Stimulated activated CD4-positive, alpha-beta T cell treated with anti-CD3 and anti-CD28 coated beads, TNF-alpha, amount 100 ng/mL, for 24 hours (primary cell): ENCODE measurements at regions not wholly inside any gene's neighbourhood (a gene's known extent, or its start where the extent isn't known, plus 50 kb on each side); places are given as distances from the start of the nearest gene placed in this dataset.
"Not testable (repeated sequence)": the region's sequence is repeated elsewhere in the genome, so short reads cannot be mapped to it uniquely, and the experiment has no call there.

ENCODE experiments used
- DNase-seq, 3 experiments: peaks; one replicate each; pipeline ENCODE4 v3.0.0-alpha.2; 2020; ENCODE audit warnings: low read depth in 3 of 3

DNA sequence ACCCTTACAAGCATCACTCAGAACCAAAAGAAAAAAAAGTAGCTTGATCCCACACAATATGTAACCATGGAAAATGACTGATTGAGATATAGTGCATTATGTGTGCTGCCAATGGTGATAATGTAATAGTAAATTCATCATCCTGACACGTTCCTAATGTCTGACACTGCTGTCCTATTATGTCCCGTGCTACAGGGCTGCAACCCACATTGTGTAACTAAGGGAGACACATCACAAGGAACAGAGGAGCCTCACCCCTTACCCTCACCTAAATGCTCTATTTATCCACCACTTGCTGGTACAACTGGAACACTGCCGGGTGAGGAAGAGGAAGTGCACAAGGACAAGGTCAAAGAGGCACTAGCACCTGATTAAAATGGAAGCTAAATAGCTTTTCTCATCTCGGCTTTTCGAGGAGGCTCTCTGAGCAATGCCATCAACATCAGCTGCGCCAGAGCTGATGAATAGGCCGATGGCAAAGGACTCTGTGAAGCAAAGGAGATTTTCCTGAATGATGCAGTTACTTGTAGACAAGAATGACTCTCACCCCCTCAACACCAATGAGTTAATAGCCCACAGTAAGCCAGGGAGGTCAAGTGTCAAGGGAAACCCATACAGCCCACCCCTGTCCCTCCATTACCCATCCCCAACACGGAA is 181.6 kb downstream of the HNRNPD start:
- DNase-seq = no peak

DNA sequence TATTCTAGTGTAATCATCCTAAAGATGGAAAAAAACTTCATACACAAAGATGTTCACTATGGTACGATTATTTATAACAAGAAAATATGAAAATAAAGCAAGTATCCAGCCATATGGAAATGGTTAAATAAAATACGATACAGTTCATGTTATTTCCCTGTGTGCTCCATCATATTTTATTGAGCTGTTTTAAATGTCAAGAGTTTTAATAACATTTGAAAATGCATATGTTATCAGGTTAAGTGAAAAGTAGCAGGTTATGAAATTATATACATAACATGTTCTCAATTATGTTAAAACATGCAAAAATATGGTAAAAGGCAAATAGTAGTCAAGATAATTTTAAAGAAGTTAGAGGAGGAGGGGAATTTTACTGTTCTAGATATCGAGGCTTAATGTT is 192.0 kb downstream of the HNRNPD start:
- DNase-seq = no peak

DNA sequence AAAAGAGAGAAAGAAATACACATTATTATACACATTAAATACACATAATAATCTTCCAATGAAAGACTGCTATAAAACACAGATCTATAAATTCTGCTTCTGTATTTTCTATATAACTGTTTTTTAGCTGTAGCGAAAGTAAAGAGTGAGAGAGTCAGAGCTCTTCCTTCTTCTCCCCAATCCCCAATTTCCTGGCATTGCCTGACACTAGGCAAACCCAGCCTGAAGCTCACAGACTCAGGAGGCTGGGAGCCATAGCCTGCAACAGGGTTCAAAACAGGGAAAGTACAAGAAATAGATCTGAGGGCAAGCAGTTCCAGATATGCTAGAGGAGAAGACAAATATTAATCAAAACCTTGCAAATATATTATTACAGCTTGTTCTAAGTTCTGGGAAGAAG is 201.6 kb downstream of the HNRNPD start:
- DNase-seq = no peak

DNA sequence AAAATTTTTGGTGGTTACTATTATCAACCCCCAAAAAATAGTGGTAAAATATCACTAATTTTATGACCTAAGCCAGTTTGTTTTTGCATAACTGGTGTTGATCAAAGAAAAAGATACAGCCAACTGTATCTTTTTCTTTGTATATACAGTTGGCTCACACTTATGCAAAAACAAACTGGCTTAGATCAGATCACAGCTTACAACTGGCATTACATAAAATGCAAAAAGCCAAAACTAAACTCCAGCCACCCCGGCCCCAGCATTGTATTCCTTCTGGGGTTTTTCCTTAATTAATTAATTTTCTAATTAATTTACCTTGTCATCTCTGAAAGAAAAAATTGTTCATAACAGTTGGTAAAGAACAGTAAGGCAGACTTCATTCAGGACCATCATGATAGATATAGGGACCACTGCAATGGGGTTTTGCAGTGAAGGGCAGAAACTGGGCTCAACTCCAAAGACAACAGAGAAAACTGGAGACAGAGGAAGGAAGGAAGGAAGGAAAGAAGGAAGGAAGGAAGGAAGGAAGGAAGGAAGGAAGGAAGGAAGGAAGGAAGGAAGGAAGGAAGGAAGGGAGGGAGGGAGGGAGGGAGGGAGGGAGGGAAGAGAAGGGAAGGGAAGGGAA is 202.1 kb downstream of the HNRNPD start:
- DNase-seq = no peak

DNA sequence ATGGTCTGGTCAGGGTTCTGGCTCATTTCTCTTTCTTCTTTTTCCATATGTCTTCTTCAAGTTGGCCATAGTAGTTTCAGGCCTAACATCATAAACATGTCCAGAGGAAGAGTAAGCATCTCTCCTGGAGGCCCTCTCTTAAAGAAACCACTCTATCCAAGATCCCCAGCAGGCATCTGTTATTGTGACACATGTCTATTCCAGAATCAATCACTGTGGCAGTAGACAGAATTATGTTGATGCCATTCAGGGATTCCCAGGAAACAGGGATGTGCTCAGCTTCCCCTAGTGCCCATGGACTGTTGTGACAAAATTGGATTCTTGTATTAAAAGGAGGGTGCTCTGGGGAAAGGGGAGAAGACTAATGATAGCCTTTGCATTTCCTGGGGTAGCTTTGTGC is 224.0 kb downstream of the HNRNPD start:
- DNase-seq = no peak

DNA sequence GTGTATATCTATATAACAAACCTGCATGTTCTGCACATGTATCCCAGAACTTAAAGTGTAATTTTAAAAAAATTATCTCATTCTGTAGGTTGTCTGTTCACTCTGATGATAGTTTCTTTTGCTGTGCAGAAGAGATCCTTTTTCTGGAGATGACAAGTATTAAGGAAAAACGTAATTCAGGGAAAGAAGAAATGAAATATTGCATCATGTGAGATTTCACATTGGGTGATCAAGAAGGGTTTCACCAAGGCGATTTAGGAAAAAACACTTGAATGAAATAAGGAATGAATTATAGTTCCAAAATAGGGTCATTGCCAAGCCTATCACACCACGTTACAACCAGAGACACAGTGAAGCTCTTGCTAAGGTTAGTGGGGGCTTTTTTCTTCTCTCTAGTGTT is 227.9 kb downstream of the HNRNPD start:
- DNase-seq = no peak

DNA sequence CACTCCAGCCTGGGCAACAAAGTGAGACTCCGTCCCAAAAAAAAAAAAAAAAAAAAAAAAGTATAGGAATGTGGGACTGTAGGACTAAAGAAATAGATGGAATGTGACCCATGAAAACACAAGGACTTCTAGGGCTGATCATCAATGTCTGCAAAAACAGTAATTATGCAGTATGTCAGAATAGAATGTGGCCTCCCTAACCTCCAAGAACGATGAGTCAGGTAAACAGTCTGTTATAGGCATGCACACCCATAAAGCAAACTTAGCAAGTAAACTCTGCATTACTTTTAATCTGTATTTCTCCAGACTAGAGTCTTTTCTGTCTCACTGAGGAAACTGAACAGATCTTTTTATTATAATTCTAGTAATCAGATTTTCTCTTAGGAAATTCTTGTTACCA is 233.4 kb downstream of the HNRNPD start:
- no peak for DNase-seq

DNA sequence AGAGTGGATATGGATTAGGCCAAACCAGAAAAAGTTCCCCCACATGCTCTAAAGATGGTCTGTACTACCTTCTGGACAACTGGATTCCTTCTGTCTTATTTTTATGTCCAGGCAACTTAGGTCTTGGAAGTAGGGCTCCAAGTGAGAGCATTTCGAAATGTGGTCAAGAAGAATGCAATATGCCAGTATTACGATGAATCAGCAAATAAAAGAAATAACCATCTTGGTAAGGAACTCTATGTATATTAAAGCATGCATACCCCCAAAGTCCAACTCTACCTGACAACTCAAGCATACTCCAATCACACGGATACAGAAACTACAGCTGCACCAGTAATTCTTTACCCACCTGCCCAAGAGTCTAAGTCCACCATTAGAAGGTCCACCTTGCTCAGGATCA is 234.5 kb downstream of the HNRNPD start:
- no peak for DNase-seq

DNA sequence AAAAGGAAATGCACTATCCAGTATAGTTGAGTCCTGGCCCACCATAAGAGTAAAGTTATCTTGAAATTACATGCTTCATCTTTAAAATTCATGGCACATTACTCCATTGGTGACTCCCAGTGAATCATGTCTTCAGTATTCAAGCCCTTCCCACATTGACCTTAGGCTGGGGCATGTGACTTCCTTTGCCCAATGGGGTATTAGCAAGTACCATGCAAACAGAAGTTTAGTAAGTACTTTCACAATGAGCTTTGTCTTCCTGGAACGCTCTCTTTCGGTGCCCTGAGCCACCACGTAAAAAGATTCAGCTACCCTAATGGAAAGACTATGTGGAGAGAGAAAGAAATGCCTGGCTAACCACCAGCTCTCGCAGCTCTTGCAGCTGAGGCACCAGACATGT is 235.4 kb downstream of the HNRNPD start:
- peak in 1 of 3 experiments; percentile 3 for DNase-seq

DNA sequence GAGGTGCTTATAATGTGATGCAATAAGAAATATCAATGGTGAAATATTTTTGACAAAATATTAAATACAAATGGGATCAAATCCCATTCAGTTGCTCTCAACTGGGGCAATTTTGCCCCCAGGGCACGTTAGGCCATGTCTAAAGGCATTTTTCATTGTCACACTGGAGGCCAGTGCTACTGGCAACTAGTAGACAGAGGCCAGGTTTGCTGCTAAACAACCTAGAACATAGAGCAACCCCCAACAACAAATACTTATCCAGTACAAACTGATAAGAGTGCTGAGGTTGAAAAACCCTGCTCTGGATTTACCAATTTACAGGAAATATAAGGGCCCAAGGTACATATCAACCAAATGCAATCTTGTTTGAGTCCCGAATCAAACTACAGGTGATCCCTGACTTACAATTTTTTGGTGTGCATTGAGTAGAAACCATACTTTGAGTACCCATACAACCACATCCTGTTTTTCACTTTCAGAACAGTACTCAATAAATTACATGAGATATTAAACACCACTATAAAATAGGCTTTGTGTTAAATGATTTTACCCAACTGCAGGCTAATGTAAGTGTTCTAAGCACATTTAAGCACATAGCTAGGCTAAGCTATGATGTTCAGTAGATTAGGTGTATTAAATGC is 237.5 kb downstream of the HNRNPD start:
- DNase-seq = no peak

DNA sequence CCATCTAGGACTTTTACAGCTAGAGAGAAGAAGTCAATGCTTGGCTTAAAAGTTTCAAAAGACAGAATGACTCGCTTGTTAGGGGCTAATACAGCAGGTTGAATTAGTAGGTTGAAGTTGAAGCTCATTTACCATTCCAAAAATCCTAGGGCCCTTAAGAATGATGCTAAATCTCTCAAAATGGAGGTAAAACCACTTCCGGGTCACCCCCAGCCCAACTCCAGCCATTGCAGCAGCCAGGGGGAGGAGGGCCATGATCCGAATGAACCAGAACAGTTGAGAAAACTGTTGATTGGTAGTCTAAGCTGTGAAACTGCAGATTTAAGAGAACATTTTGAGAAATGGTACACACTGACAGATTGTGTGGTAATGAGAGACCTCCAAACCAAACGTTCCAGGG is 245.4 kb downstream of the HNRNPD start:
- no peak for DNase-seq

DNA sequence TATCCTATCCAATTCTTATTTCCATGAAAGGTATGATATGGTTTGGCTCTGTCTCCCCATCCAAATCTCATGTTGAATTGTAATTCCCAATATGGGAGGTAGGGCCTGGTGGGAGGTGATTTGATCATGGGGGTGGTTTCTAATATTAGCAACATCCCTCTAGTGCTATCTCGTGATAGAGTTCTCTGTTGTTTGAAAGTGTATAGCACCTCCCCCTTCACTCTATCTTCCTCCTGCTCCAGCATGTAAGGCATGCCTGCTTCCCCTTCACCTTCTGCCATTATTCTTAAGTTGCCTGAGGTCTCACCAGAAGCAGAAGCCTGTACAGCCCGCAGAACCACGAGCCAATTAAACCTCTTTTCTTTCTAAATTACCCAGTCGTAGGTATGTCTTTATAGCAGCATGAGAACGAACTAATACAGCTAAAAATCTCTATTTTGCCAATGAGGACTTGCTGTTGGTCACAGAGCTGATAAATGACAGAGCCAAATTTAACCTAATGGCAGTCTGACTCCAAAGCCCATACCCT is 247.2 kb downstream of the HNRNPD start:
- DNase-seq = no peak

DNA sequence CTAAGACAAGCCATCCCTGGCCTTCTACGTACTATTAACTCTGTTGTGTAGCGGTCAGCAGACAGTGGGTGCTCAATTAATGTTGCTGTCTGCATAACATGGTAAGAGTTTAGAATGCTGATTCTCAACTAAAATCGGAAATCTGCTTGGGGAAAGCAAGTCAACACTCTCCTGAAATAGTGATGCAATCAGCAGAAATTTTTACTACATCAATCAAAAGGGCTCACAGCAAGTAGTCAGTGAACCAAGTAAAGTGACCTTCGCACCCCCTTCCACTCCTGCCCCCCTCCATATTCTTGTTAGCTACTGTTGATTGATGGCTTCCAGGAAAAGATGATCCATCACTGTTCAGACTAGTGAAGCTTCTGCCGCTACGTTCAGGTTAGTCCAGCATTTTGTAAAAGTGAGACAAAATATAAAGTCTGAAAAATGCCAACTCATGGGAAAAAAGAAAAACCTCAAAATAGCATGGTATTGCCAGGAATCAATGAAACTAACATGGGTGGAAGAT is 247.9 kb downstream of the HNRNPD start:
- DNase-seq = no peak

DNA sequence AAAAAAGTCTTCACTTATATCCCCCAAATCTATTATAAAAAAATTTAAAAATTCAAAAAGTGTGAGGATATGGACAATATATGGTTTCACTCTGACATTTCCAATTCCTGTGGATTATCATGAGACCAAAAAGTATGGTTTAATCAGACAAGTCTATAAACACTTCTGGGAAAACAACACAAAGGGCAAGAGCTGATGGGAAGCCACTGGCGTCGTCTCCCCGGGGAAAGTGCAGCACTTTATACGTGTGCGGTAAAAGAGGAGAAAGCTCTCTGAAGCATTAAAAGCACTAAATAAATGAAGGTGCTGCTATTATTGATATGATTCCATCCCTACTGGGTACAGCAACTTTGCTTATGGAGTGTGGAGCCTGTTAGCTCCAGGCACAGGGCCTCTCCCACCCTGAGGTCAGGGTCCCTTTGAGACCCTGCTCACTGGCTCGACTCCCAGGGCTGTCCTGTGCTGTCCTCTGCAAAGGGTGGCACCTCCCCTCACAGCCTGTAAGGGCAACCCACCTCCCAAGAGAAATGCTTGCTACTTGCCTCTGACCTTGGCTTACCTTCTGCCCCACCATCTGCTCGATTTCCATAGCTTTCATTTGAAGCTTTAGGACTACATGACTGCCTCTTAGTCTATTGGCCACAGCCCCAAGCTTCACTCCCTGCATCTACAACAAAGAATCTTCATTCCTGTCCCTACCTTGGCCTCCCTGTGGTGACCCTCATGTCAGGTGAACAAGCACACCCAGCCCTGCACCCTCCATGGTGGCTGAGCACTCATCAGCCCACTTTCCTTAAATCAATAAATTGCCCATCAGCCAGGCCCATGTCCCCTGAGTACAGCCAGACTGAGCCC is 248.6 kb downstream of the HNRNPD start:
- DNase-seq = no peak

DNA sequence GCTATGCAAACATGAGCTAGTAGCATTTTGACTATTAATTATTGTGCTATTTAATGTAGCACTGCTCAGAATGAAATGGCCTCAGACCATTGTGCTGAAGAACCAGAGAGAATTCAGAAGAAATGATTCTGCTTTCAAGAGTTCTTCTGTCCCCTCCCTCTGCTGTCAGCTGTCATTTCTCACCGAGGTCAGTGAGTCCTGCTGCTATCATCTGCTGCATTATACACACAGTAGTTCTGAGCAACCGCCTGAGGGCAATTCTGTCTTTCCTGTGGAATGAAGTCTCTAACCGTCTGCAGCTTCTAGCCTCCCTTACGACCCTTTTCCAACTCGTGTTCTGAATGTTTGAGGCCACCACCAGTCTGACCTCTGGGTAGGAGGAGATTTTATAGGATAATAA is 249.4 kb downstream of the HNRNPD start:
- DNase-seq = no peak

DNA sequence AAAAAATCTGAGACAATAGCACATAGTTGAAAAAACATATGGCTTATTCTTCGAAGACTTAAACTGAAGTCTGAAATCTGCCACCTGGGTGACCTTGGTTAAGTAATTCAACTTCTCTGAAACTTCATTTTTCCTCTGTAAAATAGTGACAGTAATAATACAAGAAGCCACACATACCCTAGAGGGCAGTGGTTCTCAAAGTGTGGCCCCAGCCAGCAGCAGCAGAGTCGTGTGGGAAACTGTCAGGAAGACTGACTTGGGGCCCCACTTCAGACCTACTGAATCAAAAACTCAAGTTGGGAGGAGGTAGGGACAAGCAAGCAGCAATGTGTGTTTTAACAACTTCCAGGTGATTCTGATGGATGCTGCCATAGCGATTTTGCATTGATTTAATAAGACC is 249.9 kb downstream of the HNRNPD start:
- no peak for DNase-seq

DNA sequence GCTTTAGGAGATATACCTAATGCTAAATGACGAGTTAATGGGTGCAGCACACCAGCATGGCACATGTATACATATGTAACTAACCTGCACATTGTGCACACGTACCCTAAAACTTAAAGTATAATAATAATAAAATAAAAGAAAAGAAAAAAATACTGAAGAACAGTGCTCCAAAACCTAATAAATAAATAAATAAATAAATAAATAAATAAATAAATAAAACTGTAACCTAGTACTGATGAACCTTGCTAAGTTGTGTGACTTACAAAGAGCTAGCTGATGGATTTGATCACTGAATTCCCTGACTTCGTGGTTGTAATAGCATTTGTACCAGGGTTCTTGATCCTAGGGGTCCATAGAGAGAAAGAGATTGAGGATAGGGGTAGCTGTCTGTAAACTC is 258.6 kb downstream of the HNRNPD start:
- not testable (repeated sequence) for DNase-seq

DNA sequence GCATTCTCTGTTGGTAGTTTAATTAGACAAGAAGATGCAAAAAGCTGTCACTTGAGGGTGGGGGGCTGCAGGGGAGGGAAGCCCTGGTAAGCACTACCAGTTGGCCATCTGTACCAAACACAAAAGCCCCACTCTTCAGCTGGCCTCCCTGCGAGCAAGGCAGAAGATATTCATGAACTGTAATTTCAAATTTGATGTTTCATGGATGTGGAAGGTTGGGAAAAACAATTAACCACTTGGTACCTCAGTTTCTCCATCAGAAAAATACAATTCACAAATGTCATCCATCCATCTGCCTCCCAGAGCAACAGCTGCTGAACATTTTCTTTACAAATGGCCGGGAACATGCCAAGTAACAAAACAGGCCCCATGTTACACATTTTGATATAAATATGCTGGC is 265.3 kb downstream of the HNRNPD start:
- no peak for DNase-seq

DNA sequence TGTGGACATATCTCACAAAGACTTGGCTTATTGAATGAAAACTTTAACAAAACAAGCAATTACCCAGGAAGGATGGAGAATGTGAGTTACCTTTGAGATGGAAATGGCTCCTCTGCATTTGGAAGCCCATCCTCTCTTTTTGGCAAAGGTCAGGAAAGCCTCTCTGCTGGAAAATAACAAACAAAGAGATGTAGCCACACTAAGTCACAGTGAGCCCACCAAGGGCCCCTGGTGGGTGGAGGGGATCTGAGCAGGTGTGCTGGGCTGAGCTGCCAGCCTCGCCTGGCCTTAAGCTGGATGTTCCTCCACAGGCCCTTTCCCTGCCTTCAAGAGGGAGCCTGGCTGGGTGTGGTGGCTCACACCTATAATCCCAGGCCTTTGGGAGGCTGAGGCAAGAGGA is 269.2 kb downstream of the HNRNPD start:
- no peak for DNase-seq

DNA sequence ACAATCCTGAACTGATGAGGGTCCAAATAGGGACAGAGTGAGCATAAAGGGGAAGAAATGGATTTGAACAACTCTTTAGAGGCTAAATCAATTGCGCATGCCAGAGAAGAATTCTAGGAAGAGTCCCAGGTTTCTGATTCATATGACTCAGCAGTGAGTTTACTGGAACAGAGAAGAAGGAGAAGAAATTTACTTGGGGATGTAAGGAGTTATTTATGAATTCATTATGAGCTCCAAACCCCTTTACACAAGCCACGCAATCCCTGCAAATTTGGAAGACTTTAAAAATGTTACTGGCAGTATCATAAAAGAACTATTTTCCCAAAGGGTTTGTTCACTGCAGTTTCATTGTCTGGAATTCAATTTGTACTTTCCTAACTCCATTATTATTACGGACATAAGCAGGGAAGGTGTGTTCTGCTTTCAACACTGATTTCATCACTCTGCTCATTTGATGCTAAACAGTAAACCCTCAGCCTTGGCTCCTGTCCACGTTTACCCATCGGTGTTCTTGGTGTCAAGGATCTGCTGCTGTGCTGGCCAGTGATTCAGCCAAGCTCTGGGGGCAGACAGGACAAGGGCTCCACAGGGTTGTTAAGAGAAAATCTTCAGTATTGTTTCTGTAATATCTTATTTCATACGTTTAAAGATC is 273.7 kb downstream of the HNRNPD start:
- no peak for DNase-seq

DNA sequence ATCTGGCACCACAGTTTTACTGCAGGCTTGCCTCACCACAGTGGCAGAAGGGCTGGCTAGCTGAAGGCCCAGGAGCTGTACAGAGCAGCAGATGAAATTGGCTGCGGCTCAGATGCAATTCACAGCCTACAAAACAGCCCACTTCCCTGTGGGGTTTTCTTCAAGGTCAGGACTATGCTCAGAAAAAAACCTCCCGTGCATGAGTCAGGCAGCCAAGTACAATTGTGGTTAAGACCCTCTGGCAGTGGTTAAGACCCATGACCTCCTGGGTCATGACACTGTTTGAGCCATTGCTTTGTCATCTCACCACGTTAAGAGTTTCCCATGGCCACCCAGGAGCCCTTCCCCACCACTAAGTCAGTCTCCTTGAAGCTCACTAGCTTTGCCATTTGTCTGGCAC is 276.3 kb downstream of the HNRNPD start:
- no peak for DNase-seq

DNA sequence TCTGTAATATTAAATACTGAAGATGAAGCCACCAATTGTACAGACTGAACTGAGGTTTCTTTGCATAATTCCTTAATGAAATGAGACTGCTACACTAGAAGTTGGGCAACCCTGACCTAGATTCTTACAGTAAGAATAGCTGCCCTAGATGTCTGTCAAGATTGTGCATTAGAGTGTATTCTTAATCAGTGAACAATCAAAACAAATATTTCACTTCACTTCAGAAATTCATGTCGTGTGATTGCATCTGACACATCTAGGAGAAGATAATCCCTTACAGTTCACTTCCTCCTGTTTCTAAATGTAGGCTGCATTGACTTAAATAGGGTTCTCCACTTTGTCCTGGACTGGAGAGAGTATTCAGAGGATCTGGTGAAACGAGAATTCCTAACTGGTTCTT is 283.1 kb downstream of the HNRNPD start:
- no peak for DNase-seq
